Esophagus squamous epithelium (tissue), 5 donors: ENCODE measurements at regions not wholly inside any gene's neighbourhood (a gene's known extent, or its start where the extent isn't known, plus 50 kb on each side); places are given as distances from the start of the nearest gene placed in this dataset.

Experiments used
- DNase-seq: peaks from one replicate; lab custom pipeline; 2025; lab: John Stamatoyannopoulos, UW
- H3K27ac ChIP-seq, 4 donors: fragments of 200-600 bp; sonication (generic); one replicate each; pipeline ENCODE4 v1.5.1; 2016 to 2019; ENCODE audit warnings: mild to moderate bottlenecking in 1 of 4
- H3K27me3 ChIP-seq, 4 donors: fragments of 200-600 bp; sonication (generic); 1 replicate in 3 of 4; 2 replicates in 1 of 4; pipeline versions ENCODE4 v1.5.1 to v1.6.0; 2017 to 2021; ENCODE audit warnings: antibody characterized with exemption in 1 of 4
- H3K36me3 ChIP-seq, 3 donors: fragments of 200-600 bp; sonication (generic); one replicate each; pipeline ENCODE4 v1.5.1; 2016 to 2019
- H3K4me1 ChIP-seq, 3 donors: fragments of 200-600 bp; sonication (generic); one replicate each; pipeline ENCODE4 v1.5.1; 2017 to 2019
- H3K4me3 ChIP-seq, 4 donors: fragments of 200-600 bp; sonication (generic); 1 replicate in 3 of 4; 2 replicates in 1 of 4; pipeline ENCODE4 v1.5.1; 2016 to 2019; ENCODE audit warnings: mild to moderate bottlenecking in 2 of 4, moderate library complexity in 1 of 4
- H3K9me3 ChIP-seq, 3 donors: fragments of 200-600 bp; sonication (generic); one replicate each; pipeline ENCODE4 v1.5.1; 2016 to 2019
- CTCF ChIP-seq, 6 experiments: fragments of 450-650 bp in 4 of 6; fragments of 200-600 bp in 2 of 6; sonication (generic) in 2 of 6; IDR thresholded peaks; one replicate each; pipeline ENCODE4 v1.5.1; 2016 to 2019; ENCODE audit warnings: antibody characterized with exemption in 6 of 6, mild to moderate bottlenecking in 4 of 6, moderate library complexity in 4 of 6
- POLR2A ChIP-seq, 4 donors: fragments of 450-650 bp; IDR thresholded peaks; one replicate each; pipeline ENCODE4 v1.6.1; 2017; ENCODE audit warnings: antibody characterized with exemption in 4 of 4, mild to moderate bottlenecking in 4 of 4, moderate library complexity in 3 of 4
- WGBS, 2 donors: methylation state at CpG; one replicate each; pipeline ENCODE4 v1.1.5; 2018; 5-methylcytosine and 5-hydroxymethylcytosine counted together
- intact Hi-C: fragments of 100-400 bp; cut with DNase I; formaldehyde crosslinking; loops from one replicate; pipeline ENCODE4 v1.15.0; 2022
- donor health status: DM: yes; HTN: yes; CAD: no.

- H3K36me3 ChIP-seq = no peaks in the 10 kb centered on the region
- no peaks in the 10 kb centered on the region for H3K9me3 ChIP-seq
- no peak for DNase-seq
- H3K4me3 ChIP-seq = no peak overlapping the region
- 68 to 72% methylated on average over 2 to 23 of the region's 29 CpGs for WGBS, 2 donors
- TF ChIP-seq POLR2A (IDR thresholded peaks at IDR 0.05) = no peak
- no peak for TF ChIP-seq CTCF (IDR thresholded peaks at IDR 0.05)
- H3K4me1 ChIP-seq = no peaks in the 10 kb centered on the region
- H3K27me3 ChIP-seq = no peaks in the 10 kb centered on the region
- no peak overlapping the region for H3K27ac ChIP-seq
- intact Hi-C loops = no loop called here
Observed at GRCh38 chr16:35352431-35352830, 1893.0 kb downstream of the TP53TG3F start.

GRCh38 chr16:35363510-35363909 lies 1904.1 kb downstream of the TP53TG3F start:
- Histone ChIP-seq H3K4me3 (no peak overlapping the region), H3K9me3 (no peaks in the 10 kb centered on the region), H3K27ac (no peak overlapping the region), H3K4me1 (peaks cover 0 to 15% (median 4%) of the 10 kb centered on the region in 3 donors), H3K27me3 (no peaks in the 10 kb centered on the region), H3K36me3 (no peaks in the 10 kb centered on the region)
- intact Hi-C loops = no loop called here
- DNase-seq = no peak
- whole genome bisulfite sequencing, 2 donors = 62 to 77% methylated on average over 3 of the region's 3 CpGs
- TF ChIP-seq POLR2A (IDR thresholded peaks at IDR 0.05) (no peak), CTCF (IDR thresholded peaks at IDR 0.05) (no peak)

- TF ChIP-seq POLR2A (IDR thresholded peaks at IDR 0.05) (no peak), CTCF (IDR thresholded peaks at IDR 0.05) (no peak)
- intact Hi-C loops = no loop called here
- Histone ChIP-seq H3K4me3 (no peak overlapping the region), H3K9me3 (no peaks in the 10 kb centered on the region), H3K4me1 (peaks cover 0 to 15% (median 4%) of the 10 kb centered on the region in 3 donors), H3K36me3 (no peaks in the 10 kb centered on the region), H3K27me3 (no peaks in the 10 kb centered on the region), H3K27ac (peak overlapping the region in 1 of 4 donors; percentile 34)
- DNase-seq = no peak
Observed at GRCh38 chr16:35364263-35364662, 1904.9 kb downstream of the TP53TG3F start.

GRCh38 chr16:35365675-35366074 lies 1906.3 kb downstream of the TP53TG3F start:
- peaks cover 0 to 15% (median 4%) of the 10 kb centered on the region in 3 donors for H3K4me1 ChIP-seq
- peak overlapping the region in 2 of 4 donors; percentile 39 to 41 for H3K27ac ChIP-seq
- intact Hi-C loops = no loop called here
- H3K36me3 ChIP-seq = no peaks in the 10 kb centered on the region
- no peaks in the 10 kb centered on the region for H3K9me3 ChIP-seq
- no peak overlapping the region for H3K4me3 ChIP-seq
- no peak for TF ChIP-seq POLR2A (IDR thresholded peaks at IDR 0.05)
- peak in 1 of 6 experiments; percentile 13 for TF ChIP-seq CTCF (IDR thresholded peaks at IDR 0.05)
- H3K27me3 ChIP-seq = no peaks in the 10 kb centered on the region
- whole genome bisulfite sequencing, 2 donors = 24% methylated on average over 2 of the region's 2 CpGs; no CpG with 5 or more reads in 1 of the 2 donors
- DNase-seq = no peak

- no peak overlapping the region for H3K4me3 ChIP-seq
- H3K27ac ChIP-seq = no peak overlapping the region
- intact Hi-C loops = no loop called here
- H3K4me1 ChIP-seq = peaks cover 0 to 7% (median 0%) of the 10 kb centered on the region in 3 donors
- no peaks in the 10 kb centered on the region for H3K9me3 ChIP-seq
- no peaks in the 10 kb centered on the region for H3K36me3 ChIP-seq
- WGBS, 2 donors = 25 to 45% methylated on average over 1 of the region's 1 CpG
- H3K27me3 ChIP-seq = no peaks in the 10 kb centered on the region
- no peak for TF ChIP-seq CTCF (IDR thresholded peaks at IDR 0.05)
- no peak for TF ChIP-seq POLR2A (IDR thresholded peaks at IDR 0.05)
- DNase-seq = no peak
Observed at GRCh38 chr16:35370617-35371016, 1911.2 kb downstream of the TP53TG3F start.
